KG1 (cell line): ENCODE measurements at regions not wholly inside any gene's neighbourhood (a gene's known extent, or its start where the extent isn't known, plus 50 kb on each side); places are given as distances from the start of the nearest gene placed in this dataset.
"Not testable (repeated sequence)": the region's sequence is repeated elsewhere in the genome, so short reads cannot be mapped to it uniquely, and the experiment has no call there.

Source experiments
- DNase-seq: peaks from one replicate; lab custom pipeline; 2025; lab: John Stamatoyannopoulos, UW

DNA sequence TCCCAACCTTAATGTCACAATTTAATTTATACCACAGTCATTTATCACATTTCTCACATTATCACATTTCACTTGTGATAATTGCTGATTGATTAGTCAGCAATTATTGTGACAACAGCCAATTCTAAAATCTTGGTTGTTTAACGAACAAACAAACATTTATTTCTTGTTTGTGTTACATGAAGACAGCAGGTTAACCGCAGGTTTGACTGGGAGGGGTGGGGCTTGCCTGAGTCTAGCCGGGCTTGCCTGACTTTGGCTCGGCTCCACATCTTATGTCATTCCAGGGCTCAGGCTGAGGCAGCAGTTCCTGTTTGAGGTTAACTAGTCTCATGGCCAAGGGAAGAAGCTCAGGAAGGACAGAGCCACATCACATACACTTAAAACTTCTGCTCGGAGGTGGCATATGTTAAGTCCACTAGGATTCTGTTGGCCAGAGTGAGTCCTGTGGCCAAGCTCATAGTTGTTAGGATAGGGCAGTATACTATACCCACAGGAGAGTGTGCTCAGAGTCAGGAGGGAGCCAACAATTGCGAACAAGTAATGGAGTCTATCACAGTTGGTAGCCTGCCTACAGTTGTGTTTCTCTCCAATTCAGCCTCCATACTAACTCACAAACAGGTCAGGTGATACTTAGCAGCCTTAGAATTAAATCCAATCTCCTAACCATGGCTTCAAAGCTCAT, 90.0 kb upstream of the IFNGR1 start:
- DNase-seq: no peak

DNA sequence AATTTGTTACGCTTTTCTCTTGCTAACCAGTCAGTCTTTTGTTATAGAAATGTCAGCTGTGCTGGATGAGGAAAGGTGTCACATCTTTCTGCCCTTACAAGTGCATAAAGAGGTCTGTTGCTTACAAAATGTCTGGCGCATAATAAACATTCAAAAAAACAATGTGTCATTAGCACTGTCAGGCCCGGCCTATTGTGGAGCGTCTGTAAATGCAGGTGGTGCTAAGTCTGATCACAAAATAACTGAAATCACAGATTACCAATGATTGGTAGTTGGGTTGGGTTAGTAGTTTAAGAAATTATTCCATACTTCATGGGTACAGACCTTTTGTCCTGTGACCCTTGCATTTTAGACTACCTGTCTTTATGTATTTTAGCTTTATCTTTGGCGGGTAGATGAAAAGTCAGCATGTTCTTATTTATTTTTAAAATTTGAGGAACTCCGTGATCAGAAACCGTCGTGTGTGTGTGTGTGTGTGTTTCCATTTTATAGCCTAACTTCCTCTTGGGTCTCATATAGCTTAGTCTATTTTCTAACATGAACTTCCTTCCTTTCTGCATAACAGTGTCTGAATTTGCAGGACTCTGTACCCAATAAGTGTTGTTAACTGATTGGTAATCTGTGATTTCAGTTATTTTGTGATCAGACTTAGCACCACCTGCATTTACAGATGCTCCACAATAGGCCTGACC, 88.1 kb upstream of the IFNGR1 start:
- peak; percentile 42 for DNase-seq

DNA sequence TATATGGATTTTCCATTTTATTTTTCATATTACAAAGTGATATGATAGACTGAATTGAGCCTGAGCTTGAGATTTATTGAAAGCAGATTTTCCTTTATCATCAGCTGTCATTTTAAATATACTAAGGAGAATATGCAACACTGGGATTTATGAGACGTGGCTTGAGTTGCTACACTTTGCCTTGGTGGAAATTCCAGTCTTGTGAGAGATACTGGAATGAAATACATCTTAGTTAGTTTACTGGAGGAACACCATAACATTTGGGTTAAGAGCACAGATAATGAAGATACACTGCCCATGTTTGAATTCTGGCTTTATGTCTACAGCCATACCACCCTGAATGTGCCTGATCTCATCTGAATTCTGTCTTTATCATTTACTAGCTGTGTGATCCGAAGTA, 86.5 kb upstream of the IFNGR1 start:
- DNase-seq: no peak

DNA sequence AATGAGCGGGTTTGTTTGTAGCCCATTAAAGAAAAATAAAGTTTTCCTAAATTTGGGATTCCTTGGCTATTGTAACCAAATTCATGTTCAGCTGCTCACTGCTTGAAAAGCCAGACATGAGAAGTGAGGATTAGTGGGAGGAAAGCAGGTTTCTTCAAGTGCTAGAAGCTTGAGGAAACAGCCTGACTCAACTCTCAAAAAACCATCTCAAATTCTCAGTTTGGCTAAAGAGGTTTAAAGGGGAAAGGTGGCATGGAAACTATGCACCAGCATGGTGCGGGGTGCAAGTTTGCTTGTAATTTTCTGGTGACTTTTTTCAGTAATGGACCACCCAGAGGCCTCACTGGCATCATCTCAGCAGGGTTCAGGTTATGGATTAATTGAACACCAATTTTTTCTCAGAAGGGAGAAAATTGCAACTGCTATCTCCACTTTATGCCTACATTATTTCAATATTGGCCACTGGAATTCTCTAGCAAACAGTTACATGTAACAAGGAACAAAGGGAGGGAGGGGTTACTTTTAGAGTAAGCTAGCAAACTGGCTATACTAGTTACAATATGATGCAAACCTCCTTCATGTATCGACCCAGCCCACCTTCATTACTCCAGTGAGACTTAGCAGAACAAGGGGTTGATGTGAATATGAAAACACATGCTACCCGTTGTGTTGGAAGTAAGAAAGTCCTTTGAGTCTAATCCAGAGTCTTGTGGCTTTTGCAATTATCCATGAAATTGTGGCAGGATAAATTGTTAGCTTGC, 85.0 kb upstream of the IFNGR1 start:
- DNase-seq: no peak

DNA sequence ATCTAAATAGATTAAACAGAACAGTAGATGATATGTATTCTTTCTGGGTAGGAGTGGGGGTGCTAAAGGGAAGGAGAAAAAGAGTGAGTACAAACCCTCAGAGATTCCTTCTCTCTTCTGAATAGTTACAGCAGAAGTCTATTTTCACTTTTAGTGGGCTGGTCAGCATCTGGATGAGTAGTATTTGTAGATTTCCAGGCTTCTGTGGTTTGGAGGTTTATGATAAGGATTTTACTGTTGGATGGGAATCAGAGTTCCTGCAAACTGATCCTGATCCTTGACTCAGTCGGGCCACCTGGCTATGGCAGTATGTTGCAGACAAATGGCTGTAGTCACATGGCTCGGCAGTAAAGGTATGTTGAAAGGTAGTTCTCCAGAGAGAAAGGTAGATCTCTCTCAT, 84.3 kb upstream of the IFNGR1 start:
- no peak for DNase-seq

DNA sequence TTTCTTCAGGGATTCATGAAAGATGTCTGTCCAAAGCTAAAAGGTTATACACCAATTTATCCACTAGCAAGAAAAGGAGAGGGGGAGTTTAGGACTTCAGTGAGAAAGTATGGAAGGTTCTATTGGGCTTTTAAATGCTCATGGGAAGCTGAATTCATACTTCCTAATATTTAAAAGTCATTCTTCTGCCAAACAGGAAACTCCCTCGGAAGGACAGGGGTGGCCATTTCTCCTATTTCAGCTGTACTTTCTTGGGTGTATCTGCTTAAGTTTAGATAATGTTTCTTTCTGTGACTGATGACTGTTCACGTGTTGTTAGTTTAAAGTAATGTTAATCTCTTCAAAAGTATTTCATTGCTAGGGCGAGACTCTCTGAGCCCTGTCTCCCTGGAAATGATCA, 80.5 kb upstream of the IFNGR1 start:
- no peak for DNase-seq

DNA sequence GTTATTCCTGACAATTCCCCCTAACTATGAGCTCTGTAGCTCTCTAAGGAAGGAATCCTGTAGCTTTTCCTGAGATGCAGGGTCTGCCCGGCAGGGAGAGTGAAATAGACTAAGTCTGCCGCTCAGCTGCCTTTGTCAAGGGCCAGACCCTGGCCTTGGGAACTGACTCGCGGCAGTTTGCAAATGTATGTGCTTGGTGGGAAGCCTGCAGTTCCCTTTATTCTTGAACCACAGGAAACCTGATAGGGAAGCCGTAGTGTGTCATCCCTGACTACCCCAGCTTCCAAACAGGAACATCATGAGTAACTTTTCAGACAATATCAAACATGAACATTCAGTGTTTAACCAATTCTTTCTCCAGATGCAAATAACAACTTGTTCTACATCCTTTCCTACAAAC, 78.7 kb upstream of the IFNGR1 start:
- DNase-seq: no peak

DNA sequence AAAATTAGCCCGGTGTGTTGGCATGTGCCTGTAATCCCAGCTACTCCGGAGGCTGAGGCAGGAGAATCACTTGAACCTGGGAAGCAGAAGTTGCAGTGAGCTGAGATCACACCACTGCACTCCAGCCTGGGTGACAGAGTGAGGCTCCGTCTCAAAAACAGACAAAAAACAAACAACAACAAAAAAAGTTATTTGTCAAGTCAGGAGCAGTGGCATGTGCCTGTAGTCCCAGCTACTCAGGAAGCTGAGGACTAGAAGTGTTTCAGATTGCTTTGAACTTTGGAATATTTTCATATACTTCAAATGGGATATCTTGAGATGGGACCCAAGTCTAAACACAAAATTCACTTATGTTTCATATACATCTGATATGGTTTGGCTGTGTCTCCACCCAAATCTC, 73.1 kb upstream of the IFNGR1 start:
- not testable (repeated sequence) for DNase-seq

DNA sequence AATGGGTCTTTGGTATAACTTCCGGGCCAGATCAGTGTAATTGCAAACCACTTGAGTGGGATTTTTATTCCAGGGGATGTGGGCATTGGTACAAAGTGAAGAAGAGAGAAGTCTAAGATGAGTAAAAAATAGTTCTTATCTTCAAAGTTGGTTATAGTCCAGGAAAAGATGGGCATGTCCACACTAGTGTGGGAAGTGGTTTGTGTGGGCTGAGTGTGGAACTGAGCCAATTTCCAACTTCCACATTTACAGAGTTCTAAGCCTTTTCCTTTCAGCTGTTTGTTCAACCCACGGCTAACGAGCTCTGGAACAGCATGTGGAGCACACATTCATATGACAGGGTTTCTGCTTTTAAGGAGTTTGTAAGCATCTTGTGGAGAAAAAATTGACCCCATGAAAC, 72.3 kb upstream of the IFNGR1 start:
- peak; percentile 86 for DNase-seq

DNA sequence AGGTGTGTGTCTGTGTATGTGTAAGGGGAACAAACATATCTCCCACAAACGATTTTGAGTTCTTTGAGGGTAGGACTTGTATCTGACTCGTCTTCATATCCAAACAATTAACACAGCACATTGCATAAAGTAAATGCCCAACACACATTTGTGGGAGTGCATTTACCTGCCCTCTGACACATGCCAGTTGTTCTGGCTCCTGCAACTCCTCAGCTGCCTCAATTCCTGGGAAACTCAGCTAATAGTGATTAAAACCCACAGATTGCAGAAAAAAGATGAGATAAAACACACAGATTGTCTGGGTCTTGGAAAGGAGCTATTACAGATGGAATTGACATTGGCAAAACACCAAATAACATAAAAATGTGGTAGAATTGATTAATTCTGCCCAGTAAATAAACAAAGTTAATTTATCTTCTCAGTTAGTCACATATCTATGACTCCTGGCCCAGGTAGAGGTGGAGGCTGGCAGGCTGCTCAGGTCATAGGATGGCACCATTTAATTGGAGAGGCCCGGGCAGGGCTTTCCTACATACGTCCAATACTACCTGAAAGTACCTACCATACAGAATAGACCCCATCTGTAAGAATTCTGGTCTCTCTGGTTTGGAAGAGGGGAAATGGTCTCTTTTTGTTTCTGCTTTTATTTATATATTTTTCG, 71.5 kb upstream of the IFNGR1 start:
- no peak for DNase-seq

DNA sequence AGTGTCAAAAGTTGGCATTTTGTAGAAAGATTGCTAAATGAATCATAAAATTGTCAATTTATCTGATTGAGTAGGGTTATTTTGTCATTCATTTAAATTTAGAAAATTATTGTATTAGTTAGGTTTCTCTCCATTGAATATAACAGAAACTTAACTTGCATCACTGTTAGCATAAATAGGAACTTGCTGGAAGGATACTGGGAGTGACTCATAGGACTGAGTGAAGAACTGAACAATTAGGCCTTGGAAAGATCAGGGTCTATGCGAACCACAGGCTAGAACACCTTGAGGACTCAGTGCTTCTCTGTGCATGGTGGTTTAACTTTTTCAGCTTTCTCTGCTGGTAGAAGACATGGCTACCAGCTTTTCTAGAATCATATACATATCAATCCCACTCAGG, 67.7 kb upstream of the IFNGR1 start:
- DNase-seq: no peak

DNA sequence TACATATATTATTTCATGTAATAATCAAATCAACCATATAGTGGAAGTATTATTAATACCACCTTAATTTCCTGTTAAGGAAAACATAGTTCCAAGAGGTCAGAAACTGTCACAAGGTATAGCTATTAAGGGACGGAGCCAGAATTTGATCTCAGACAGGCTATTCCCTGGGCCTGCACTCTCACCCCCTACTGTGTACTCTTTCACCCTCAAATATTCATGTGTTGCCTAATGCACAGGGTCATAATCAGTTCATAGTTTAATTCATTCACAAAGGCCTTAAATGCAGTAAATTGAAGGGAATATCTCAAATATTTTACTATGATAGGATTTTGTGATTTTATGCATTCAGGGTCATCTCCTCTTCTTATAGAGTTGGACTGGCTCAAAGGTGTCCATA, 67.2 kb upstream of the IFNGR1 start:
- DNase-seq: no peak

DNA sequence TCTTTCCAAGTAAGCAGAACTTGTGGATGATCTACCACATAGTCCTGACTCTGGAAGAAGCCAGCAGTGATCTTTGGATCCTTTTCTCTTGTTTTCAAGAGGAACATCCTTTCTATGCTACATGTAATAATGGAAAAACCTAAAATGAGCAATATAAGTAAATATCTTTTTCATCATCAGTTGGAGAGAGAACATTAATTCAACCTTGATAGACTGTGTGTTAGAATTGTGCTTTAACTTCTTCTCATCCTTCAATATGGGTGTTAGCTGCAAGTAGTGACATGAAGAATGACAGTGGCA, 65.6 kb upstream of the IFNGR1 start:
- DNase-seq: no peak

DNA sequence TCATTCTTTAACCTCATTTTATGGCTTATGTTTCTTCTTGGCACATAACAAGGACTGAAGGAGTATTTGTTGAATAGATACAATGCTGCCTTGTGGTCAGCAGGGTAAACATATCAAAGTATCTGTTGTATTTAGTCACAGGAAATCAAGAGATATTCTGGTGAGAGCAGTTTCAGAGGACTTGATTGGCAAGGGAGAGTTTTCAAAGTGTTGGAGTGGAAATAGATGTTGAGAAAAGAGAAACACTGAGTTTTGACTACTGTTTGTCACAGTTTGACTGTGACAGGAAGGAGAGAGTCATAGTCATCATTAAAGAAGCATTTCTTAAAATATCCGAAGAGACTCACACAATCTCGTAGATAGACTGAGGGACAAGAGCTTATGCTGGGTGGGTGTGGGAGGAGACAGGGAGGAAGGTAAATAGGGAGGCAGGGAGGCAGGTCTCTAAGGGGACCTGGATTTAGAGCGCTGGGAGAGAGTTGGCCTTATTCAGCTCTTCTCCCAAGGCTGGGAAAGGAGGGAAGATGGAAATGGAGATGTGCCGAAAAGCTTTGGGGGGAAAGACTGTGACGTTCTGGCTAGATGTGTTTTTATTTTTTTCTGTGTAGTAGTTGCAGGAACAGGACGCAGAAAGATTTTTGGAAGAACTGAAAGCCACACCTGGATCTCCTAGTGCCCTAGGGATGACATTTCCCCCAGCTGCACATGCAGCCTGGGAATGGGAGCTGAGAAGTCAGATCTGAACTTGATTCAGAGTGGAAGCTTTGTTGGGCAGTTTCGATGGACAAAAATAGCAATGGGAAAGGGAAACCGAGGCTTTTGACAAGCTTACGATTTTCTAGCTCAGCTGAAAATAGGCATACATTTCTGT, 65.0 kb upstream of the IFNGR1 start:
- no peak for DNase-seq

DNA sequence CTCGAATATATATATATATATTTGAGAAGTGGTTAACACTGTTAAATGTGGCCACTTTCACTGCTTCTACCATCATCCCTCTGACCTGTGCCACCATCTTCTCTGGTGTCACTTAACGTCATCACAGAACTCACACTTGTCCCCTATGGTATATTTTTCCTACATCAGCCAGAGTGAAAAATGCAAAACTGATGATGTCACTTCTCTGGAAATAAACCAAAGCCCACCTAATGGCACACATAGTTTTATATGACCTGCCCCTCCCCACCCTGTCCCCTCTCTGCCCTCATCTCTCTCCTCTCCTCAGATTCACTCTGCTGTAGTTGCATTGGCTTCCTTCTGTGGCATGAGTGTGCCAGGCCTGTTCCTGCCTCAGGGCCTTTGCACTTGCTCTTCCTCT, 63.9 kb upstream of the IFNGR1 start:
- DNase-seq: no peak

DNA sequence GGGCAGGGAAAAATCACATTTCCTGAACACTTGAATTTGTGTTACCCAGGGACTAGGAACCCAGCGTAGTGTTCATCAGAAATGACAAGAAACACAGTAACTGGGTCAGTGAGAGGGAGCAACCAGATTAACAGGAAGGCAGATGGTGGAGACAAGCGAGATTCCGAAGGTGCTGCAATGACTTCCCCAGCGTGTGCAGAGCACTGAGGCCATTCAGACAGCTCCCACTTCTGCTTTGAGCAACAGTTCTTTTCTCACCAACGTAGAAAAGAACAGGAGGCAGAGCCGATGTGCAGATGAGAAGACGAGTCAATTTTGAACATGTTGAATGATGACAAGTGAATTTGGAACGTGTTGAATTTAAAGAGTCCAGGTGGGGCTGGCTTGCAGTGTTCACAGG, 63.1 kb upstream of the IFNGR1 start:
- DNase-seq: no peak

DNA sequence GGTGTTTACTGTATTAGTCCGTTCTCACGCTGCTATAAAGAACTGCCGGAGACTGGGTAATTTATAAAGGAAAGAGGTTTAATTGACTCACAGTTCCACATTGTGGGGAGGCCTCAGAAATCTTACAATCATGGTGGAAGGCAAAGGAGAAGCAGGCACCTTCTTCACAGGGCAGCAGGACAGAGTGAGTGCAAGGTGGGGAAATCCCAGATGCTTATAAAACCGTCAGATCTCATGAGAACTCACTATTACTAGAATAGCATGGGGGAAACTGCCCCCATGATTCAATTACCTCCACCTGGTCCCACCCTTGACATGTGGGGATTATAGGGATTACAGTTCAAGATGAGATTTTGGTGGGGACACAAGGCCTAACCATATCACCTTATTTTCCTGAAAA, 60.1 kb upstream of the IFNGR1 start:
- not testable (repeated sequence) for DNase-seq

DNA sequence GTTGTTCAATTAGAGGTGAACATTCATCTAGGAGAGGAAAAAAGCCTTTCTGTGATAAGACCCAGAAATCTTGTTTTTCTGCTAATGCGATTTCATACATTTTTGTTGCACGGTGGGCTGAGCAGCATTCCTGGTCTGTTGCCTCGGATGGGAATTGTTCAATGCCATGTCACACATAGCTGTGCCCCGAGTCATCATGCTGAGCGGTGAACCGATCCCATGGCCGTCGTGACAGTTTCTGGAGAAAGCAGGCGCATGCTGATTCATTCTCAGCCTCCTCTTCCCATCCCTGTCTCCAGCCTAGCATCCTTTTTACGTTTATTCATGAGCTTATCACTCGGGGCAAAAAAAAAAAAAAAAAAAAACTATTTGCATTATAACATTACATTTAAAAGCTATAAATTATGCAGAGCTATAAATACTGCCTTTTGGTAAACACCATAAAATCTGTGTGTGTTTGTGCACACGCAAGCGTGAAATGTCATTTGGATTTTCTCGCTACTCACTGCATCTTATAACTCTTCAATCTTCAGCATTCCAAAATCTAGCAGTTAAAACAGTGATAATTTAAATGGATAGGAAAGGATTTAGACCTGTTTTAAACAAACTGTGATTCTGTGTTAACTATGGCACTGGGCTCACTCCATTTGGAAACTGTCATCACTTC, 58.9 kb upstream of the IFNGR1 start:
- no peak for DNase-seq

DNA sequence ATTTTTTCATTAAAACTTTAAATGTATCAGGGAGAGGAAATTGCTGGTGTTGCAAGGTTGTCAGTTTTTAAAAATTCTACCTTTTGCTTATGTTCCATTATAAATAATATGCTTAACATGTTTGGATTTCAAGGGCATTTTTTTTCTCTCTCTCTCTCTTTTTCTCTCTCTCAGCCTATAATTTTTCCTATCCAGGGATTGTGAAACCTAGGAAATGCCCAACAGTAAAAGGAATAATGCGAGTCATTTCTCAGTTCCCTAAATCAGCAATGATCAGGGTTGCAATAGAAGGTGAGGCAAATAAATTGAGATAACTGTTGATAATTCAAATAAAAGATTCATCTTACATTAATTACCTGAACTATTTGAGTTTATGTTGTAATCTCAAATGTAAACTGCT, 53.2 kb upstream of the IFNGR1 start:
- DNase-seq: no peak

DNA sequence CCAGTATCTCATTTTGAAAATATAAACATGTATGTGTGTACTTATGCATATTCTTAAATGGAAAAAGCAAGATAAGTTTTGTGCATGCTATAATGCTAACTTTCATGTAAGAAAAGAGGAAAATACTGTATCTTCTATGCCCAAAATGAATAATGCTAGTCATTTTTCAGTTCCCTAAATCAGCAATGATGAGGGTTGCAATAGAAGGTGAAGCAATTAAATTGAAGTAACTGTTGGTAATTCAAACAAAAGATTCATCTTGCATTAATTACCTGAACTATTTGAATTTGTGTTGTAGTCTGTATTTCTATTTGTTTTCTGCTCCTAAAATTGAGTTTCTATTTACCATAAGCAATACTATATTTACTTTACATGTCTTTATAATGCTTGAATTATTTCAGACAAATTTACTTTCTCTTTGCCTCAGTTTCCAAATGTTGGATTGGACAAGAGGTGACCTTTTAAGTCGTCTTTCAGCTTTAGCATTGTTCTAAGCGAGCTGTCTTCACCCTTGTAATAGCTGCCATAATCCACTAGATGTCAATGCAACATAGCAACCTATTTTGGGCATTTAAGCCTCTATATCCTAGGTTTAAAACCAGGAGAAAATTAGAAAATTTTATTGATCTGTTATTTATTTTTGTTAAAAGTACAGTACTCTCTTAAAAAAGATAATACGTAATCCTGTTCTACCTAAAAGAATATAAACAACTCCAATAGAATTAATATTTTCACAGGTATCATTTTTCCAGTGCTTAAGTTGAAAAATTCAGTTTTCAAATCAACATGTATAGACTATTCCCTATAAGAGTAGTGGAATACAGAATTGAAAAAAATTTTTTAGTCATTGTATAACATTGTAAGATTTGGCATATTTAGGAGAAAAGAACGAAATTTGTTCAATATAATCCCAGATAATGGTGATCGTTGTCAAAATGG, 52.3 kb upstream of the IFNGR1 start:
- DNase-seq: no peak
